CD4-positive, alpha-beta T cell treated with Interleukin-12 subunit alpha and Interleukin-12 subunit beta, for 1 hour (primary cell): ENCODE measurements at regions not wholly inside any gene's neighbourhood (a gene's known extent, or its start where the extent isn't known, plus 50 kb on each side); places are given as distances from the start of the nearest gene placed in this dataset.

Experiments used
- DNase-seq: peaks from one replicate; pipeline ENCODE4 v3.0.0-alpha.2; 2020

- DNase-seq: no peak
Observed at GRCh38 chr22:49179175-49179574, 648.5 kb downstream of the BRD1 start.

GRCh38 chr22:49178246-49179005, 649.2 kb downstream of the BRD1 start:
- no peak for DNase-seq

- DNase-seq: no peak
Observed at GRCh38 chr22:49177666-49178065, 650.0 kb downstream of the BRD1 start.

DNA sequence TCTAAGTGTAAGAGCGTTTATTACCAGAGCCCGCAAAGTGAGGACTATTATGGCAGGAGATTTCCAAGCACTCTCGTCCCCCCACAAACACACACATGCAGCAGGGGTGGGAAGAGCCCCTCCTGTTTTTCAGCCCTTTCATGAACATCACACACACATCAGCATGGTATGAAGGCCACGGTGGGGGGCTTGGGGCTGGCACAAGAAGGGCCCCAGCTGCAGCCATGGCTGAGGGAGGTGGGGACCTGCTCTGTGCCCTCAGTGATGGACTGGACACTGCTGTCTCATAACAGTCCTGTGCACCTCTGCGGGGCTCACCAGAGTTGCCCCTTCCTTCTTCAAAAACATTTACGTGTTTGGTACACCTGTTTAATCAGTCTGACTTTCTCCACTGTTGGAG, 650.7 kb downstream of the BRD1 start:
- DNase-seq: no peak

DNA sequence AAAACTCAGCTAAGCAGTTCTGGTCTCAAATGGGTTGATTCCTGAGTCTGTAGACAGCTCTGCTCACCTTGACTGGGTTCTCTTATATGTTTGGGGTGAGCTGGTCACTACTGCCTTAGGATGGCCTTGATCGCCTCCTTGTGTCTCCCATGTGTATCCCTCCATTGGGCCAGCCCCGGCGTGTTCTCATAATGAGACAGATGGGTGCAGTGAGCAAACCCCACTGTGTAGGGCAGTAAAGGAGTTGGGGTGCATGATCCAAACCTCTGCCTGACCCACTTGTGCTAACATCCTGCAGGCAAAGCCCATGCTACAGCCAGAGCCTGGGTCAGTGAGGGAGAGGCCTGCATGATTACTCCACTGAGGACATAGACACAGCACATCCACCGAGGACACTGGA, 657.6 kb downstream of the BRD1 start:
- DNase-seq: no peak

DNA sequence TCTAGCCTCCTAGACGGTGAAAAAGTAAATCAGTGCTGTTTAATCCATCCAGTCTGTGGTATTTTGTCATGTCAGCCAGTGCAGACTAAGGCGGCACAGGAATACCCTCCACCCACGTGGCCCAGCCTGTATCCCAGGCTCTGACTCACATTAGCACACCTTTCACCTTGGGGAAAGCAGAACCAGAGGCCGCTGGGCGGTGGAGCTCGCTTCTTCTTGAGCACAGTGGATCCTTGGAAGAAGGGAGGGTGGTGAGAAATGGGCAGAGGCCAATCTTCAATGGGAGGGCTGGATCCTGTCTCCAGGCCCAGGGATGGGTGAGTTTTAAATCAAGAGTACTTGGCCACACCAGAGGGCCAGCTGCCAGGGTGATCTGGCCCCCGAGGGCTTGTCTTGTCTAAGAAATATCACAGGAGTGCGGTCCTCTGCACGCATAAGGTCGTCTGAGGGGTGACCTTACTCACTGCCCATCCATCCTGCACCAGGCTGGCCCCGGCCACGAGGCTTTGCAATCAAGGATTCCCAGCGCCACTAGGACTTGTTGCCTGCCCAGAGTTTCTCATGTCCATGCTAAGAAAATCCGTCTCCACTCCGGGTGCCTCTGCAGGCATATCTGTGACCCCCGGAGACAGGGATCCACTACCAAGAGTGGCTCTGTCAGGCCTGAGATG, 658.5 kb downstream of the BRD1 start:
- DNase-seq: no peak

DNA sequence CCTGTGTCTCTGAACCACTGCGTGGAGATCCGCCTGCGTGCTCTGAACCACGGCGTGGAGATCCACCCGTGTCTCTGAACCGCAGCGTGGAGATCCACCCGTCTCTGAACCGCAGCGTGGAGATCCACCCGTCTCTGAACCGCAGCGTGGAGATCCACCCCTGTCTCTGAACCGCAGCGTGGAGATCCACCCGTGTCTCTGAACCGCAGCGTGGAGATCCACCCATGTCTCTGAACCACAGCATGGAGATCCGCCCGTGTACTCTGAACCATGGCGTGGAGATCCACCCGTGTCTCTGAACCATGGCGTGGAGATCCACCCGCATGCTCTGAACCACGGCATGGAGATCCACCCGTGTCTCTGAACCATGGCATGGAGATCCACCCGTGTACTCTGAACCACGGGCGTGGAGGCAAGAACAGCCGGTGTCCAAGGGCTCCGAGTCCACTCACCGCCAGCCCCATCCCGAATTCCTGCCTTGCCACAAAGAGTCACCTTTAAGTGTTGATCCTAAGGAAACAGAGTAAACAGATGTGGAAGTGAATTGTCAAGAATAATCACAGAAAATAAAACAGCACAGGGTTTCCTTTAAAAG, 659.4 kb downstream of the BRD1 start:
- no peak for DNase-seq

DNA sequence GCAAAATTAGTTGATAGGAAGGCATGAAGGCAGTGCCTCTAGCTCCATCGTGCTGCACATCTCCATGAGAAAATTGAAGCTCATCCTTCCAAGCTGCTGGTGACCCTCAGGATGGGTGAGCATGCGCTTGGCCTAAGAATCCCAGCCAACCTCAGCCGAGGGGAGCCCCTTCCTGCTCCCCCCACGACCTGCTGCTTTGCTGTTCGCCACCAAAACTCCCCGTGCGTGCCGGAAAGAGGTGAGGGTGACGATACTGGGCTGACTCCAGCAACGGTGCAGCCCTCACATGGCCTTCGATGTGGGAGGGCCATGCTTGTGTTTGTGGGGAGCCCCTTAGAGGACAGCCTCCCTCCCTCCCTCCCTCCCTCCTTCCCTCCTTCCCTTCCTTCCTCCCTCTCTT, 660.9 kb downstream of the BRD1 start:
- no peak for DNase-seq

DNA sequence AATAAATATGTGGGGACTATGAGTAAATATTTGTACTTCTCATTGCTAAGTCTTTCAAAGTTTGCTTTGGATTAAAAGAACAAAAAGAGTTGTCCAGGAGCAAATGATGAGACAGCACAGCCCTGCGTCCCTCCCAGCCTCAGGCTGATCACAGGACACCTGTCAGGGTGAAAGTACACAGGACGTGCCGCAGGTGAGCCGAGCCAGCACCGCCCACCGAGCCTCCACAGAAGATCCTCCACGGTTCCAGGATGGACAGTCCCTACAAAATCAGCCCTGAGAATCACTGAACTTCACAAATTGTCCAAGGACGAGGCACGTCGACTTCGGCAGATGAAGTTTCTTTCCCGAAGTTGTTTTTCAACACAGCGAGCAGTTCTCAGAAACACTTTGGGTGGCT, 661.5 kb downstream of the BRD1 start:
- DNase-seq: no peak

DNA sequence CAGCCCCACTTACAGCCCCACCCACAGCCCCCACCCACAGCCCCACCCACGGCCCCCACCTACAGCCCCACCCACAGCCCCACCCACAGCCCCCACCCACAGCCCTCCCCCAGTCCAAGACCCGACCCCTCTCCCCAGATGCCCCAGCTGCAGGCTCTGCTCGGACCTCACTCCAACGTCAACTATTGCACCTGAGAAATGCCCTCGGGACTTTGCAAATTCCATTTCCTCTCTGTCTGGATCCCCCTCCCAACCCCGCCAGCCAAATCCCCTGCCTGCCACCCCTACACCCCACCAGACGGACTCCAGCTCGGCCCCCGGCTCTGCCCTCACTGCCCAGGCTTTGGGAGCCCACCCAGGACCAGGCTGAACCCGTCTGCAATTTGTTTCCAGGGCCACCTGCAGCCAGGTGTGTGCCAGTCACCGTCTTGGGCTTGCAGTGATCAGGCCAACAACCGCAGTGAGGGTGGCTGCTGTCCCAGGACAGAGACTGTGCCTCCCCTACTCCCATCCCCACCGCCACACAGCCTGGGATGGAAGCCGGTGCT, 662.8 kb downstream of the BRD1 start:
- no peak for DNase-seq

DNA sequence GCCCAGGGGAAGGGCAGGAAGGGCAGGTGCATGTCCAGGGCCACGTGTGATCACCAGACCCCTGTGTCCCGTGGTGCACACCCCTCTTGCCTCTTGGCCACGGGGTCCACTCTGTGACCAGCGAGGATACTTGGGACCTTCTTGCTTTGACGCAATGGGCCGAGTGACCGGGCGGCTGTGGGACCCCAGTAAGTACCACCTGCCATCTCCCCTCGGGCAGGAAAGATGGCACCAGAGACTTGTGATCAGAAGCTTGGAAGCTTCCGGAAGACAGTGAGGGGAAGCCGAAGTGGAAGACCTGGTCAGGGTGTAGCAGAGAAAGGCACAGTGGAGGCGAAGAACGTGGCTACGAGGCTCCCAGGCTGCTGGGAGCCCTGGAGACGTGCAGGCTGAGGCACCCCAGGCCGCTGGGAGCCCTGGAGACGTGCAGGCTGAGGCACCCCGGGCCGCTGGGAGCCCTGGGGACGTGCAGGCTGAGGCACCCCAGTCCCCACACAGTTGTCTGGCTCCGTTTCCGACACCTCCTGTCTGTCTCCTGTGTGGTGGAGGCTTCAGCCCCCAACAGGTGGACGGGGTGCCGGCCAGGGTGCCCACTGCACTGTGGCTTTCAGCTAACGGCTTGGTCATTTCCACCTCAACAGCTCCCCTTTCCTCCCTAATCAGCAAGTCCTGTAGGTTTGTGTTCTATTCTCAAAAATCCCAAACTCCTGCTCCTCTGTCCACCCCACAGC, 663.5 kb downstream of the BRD1 start:
- no peak for DNase-seq

DNA sequence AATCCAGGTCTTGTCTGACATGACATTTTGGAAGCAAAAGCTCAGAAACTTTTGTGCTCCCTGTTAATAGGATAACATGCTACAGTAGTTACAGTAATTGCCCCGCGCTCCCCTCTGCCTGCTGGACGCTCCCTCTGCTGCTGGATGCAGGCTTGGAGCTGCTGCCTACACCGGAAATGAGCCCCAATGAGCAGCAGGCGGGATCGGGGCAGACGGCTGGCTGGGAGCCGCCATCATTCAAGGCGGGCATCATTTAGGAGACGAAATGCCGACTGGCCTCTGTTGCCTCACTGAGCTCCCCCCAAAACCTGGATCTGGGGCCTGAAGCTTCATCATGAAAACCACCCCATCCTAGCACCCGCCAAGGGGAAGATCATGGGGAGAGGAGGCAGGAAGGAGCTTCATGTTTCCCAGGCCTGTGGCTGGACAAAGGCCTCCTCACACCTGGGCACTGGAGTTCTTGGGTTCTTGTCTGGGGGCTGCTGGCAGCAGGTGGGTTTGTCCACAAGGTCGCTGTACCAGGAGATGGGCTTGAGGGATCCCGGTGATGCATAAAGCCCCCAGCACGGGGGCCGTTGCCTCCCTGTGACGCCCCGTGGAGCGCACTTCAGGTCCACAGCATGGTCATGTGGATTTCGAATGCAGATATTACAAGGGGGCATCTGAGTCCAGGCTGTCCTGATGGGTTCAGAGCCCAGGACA, 664.3 kb downstream of the BRD1 start:
- DNase-seq: no peak

DNA sequence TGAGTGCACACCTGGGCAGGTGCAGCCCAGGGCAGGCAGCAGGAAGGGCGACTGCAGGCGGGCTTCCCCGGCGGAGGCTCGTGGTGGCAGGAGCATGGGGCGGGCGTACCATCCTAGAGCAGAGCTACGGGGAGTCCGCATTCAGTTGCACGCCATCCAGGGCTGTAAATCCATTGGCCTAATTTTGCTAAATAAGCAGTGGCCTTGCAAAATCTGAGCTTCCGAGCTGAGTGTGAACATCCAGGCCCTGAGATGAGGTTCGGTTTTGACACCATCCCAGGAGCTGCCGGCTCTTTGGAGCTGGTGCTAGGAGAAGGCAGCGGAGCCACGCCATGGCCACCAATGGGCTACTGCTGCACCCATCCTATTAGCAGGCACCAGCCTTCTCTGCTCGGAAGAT, 664.8 kb downstream of the BRD1 start:
- no peak for DNase-seq

DNA sequence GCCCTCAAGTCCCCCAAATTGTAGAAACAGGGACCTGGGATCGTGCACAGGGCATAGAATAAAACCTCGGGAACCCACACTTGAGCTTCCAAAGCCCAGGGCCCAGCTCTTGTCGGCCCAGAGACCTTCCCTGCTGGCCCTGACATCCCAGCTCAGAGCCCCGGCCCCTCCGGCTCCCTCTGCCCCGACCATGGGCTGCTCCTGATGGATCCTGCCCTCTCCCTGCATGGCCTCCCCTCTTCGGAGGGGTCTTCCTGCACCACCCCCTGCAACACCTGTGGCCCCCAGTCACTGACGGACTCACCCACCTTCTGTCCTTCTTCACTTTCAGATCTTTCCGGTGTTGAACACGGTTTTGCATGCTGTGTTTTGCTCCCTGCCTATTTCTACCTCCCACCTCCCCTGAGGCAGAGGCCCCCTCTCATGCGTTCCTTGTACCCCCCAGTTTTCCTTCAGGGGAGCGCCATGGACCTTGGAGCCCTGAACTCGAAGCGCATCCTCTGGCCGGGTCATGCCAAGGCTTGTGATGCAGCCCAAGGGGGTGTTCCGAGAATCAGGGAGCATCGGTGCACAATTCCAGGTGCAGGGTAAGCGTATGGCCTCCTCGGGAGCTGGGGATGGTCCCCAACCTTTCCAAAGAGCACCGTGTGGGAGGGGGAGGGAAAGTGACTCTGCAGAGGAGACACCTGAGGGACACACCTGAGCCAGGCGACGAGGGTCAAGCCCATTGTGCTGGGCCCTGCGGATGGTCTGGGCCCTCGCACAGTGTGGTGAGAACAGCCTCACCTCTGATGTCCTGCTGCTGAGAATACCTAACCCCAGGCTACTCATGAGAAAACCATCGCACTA, 666.4 kb downstream of the BRD1 start:
- DNase-seq: no peak

- DNase-seq: no peak
Observed at GRCh38 chr22:49160261-49161001, 667.2 kb downstream of the BRD1 start.

GRCh38 chr22:49159711-49160110, 668.0 kb downstream of the BRD1 start:
- DNase-seq: no peak

DNA sequence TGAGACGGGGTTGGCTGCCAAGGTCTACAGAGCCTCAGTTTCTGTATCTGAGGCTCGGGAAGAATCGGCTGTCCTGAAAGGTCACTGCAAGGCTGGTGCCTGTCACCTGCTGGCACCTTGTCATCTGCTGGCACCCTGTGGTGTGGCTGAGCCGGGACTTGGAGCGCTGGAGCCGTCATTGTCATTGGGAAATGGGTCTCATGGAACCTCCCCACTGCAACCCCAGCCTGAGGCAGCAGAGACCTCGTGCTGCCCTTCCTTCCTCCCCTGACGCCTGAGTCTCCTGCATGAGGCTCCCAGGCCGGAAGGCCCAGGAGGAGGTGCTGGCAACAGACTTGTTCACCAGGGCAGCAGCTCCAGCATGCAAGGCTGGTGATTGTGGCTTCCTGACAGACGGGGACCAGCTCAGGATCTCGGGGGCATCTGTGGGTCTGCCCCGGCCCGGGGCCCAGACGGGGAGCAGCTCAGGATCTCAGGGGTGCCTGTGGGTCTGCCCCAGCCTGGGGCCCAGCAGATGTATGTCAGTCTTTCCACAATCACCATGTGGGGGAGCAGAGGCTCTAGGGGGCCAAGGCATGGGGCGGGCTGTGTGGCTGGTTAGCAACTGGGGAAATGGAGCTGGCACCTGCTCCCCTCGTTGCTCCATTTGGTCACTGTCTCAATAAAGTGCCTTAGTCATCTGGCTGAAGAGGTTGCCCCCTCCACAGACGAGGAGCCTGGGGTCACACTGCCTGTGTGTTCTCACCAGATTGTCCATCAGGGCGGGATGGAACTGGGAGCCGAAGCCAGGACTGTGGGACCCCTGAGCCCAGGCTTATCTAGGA, 668.7 kb downstream of the BRD1 start:
- no peak for DNase-seq

DNA sequence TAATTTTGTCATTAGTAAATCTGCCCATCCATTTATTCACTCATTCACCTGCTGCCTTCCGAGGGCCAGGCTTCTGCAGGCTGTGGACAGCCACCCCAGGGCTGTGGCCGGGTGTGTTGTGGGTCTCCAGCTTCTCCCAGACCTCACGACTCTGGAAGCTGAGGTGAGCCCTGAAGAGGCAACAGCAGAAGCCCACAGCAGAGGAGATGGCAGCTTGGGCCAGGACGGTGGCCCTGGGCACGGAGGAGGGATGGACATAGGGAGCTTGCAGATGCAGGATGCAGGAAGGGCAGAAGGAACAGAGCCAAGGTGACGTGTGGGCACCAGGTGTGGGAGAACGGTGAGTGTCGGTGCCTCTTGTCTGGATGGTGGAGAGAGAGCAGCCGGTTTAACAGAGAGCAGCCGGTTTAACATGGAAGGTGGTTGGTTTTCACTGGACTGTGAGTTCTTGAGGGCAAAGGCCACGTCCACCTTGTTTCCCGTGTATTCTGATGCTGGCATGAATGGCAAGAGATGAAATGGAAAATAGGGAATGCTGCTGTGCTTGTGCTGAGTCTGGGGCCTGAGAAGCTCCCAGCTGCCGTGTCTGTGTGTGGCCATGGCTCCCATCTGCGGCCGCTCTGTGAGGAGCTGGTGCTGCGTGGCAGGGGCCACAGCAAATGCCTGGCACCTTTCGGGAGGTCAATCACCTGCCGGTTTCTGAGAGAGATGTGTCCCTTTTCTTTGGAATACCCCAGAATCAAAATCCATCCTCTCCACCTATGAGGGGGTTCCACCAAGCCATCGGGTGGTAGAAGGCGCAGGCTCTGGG, 669.9 kb downstream of the BRD1 start:
- DNase-seq: no peak

GRCh38 chr22:49156662-49157285, 670.9 kb downstream of the BRD1 start:
- no peak for DNase-seq
